ENCODE measurements at regions not wholly inside any gene's neighbourhood (a gene's known extent, or its start where the extent isn't known, plus 50 kb on each side); places are given as distances from the start of the nearest gene placed in this dataset.
"Not testable (repeated sequence)": the region's sequence is repeated elsewhere in the genome, so short reads cannot be mapped to it uniquely, and the experiment has no call there.

DNA sequence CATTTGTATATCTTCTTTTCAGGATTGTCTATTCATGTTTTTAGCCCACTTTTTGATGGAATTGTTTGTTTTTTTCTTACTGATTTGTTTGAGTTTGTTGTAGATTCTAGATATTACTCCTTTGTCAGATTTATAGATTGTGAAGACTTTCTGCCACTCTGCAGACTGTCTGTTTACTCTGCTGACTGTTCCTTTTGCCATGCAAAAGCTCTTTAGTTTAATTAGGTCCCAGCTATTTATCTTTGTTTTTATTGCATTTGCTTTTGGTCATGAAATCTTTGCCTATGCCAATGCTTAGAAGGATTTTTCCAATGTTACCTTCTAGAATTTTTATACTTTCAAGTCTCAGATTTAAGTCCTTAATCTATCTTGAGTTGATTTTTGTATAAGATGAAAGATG is 564.0 kb upstream of the NECTIN3 start:
- H3K79me2 ChIP-seq (ENCODE audit: control insufficient read depth, insufficient read depth, low read length); H3K4me3 ChIP-seq; FAIRE-seq; H3K4me1 ChIP-seq (ENCODE audit: control insufficient read depth, insufficient read depth, low read length); H3K27me3 ChIP-seq (replicated peaks in 1 of 2; ENCODE audit: control insufficient read depth in 2 of 2, insufficient read depth in 2 of 2, low read length in 1 of 2); SMC1A ChIA-PET (ENCODE audit: uncharacterized antibody, unreplicated experiment); in situ Hi-C loops (cut with MboI); H3K9ac ChIP-seq (ENCODE audit: control insufficient read depth, insufficient read depth, low read length); H2AFZ ChIP-seq (ENCODE audit: control insufficient read depth, low read depth, low read length); intact Hi-C loops (cut with micrococcal nuclease; ENCODE audit: unreplicated experiment); H4K20me1 ChIP-seq (ENCODE audit: control insufficient read depth, insufficient read depth); DNase-seq (ENCODE audit: low read depth, low spot score); H3K9me3 ChIP-seq (replicated peaks; ENCODE audit: control insufficient read depth, insufficient read depth, low read length); H3K36me3 ChIP-seq (ENCODE audit: control insufficient read depth in 2 of 2, insufficient read depth in 2 of 2, low read length in 1 of 2); ATAC-seq; CTCF ChIA-PET; H3K27ac ChIP-seq (ENCODE audit: control insufficient read depth, insufficient read depth); RAD21 ChIA-PET (ENCODE audit: unreplicated experiment); H3K4me2 ChIP-seq (ENCODE audit: control insufficient read depth, insufficient read depth); POLR2A ChIA-PET; BruUV-seq (replicated peaks): not testable (repeated sequence)

DNA sequence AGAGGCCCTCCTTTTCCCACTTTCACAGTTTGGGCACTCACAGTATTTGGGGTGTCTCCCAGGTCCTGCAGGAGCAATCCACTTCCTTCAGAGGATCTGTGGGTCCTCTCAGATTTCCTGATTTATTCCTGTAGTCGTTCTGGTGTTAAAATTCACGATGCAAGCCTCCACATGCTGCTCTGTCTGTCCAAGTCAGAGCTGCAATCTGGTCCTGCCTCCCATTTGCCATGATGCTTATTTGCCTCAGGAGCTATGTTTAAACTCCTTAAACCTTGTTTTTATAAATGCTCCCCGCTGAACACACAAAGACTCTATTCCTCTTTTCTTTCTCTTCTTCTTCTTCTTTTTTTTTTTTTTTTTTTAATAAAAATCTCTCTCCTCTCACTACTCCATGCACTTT is 558.7 kb upstream of the NECTIN3 start:
- H2AFZ ChIP-seq (ENCODE audit: control insufficient read depth, low read depth, low read length), result no peak overlapping the region
- no peaks in the 10 kb centered on the region for H3K27me3 ChIP-seq (replicated peaks in 1 of 2; ENCODE audit: control insufficient read depth in 2 of 2, insufficient read depth in 2 of 2, low read length in 1 of 2)
- WGBS (ENCODE audit: insufficient coverage, insufficient replicate concordance, low lambda C conversion rate, missing lambda C conversion rate), result 5% methylated on average over 3 of the region's 3 CpGs
- in situ Hi-C loops (cut with MboI), result no loop called here
- no peaks in the 10 kb centered on the region for H4K20me1 ChIP-seq (ENCODE audit: control insufficient read depth, insufficient read depth)
- no peak overlapping the region for H3K9ac ChIP-seq (ENCODE audit: control insufficient read depth, insufficient read depth, low read length)
- ChIA-PET SMC1A (ENCODE audit: uncharacterized antibody, unreplicated experiment) (no interaction called here), POLR2A (no interaction called here), RAD21 (ENCODE audit: unreplicated experiment) (interaction anchor here (0.6 kb wide), 1 partner anchor 235 kb away, joined by 3 read pairs; no protein-coding TSS in a partner anchor), CTCF (interaction anchor here (0.6 kb wide), 1 partner anchor 633 kb away, joined by 4 read pairs; no protein-coding TSS in a partner anchor)
- H3K4me2 ChIP-seq (ENCODE audit: control insufficient read depth, insufficient read depth), result no peak overlapping the region
- no peaks in the 10 kb centered on the region for H3K9me3 ChIP-seq (replicated peaks; ENCODE audit: control insufficient read depth, insufficient read depth, low read length)
- H3K4me1 ChIP-seq (ENCODE audit: control insufficient read depth, insufficient read depth, low read length), result no peaks in the 10 kb centered on the region
- FAIRE-seq, result no peak
- no peak for ATAC-seq
- no peaks in the 10 kb centered on the region for H3K36me3 ChIP-seq (ENCODE audit: control insufficient read depth in 2 of 2, insufficient read depth in 2 of 2, low read length in 1 of 2)
- no peak for TF ChIP-seq RAD21 (IDR thresholded peaks at IDR 0.05; ENCODE audit: insufficient read depth, low read depth, low read length)
- TF ChIP-seq, protein P1, sequence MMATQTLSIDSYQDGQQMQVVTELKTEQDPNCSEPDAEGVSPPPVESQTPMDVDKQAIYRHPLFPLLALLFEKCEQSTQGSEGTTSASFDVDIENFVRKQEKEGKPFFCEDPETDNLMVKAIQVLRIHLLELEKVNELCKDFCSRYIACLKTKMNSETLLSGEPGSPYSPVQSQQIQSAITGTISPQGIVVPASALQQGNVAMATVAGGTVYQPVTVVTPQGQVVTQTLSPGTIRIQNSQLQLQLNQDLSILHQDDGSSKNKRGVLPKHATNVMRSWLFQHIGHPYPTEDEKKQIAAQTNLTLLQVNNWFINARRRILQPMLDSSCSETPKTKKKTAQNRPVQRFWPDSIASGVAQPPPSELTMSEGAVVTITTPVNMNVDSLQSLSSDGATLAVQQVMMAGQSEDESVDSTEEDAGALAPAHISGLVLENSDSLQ (IDR thresholded peaks at IDR 0.05), result no peak
- no peak for TF ChIP-seq RB1 (IDR thresholded peaks at IDR 0.05; ENCODE audit: borderline replicate concordance)
- no peak for TF ChIP-seq NRF1 (conservative IDR thresholded peaks at IDR 0.05; ENCODE audit: low read depth, low read length)
- TF ChIP-seq, protein P2, sequence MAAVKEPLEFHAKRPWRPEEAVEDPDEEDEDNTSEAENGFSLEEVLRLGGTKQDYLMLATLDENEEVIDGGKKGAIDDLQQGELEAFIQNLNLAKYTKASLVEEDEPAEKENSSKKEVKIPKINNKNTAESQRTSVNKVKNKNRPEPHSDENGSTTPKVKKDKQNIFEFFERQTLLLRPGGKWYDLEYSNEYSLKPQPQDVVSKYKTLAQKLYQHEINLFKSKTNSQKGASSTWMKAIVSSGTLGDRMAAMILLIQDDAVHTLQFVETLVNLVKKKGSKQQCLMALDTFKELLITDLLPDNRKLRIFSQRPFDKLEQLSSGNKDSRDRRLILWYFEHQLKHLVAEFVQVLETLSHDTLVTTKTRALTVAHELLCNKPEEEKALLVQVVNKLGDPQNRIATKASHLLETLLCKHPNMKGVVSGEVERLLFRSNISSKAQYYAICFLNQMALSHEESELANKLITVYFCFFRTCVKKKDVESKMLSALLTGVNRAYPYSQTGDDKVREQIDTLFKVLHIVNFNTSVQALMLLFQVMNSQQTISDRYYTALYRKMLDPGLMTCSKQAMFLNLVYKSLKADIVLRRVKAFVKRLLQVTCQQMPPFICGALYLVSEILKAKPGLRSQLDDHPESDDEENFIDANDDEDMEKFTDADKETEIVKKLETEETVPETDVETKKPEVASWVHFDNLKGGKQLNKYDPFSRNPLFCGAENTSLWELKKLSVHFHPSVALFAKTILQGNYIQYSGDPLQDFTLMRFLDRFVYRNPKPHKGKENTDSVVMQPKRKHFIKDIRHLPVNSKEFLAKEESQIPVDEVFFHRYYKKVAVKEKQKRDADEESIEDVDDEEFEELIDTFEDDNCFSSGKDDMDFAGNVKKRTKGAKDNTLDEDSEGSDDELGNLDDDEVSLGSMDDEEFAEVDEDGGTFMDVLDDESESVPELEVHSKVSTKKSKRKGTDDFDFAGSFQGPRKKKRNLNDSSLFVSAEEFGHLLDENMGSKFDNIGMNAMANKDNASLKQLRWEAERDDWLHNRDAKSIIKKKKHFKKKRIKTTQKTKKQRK (IDR thresholded peaks at IDR 0.05; ENCODE audit: low read depth, low read length), result no peak
- TF ChIP-seq CEBPB (IDR thresholded peaks at IDR 0.05; ENCODE audit: borderline replicate concordance in 1 of 2, low read depth in 2 of 2, low read length in 2 of 2), result no peak
- no peak for TF ChIP-seq ATF7 (IDR thresholded peaks at IDR 0.05; ENCODE audit: low read depth)
- TF ChIP-seq CHD4 (IDR thresholded peaks at IDR 0.05), result no peak
- no peak for TF ChIP-seq NR2C2 (IDR thresholded peaks at IDR 0.05; ENCODE audit: borderline replicate concordance, control insufficient read depth, insufficient read length, low read depth)
- no peak for TF ChIP-seq CBFB (IDR thresholded peaks at IDR 0.05; ENCODE audit: low read depth)
- TF ChIP-seq TCF12 (IDR thresholded peaks at IDR 0.05; ENCODE audit: low read depth, low read length), result no peak
- TF ChIP-seq EED (IDR thresholded peaks at IDR 0.05; ENCODE audit: low read depth), result no peak
- no peak for TF ChIP-seq HDAC2 (IDR thresholded peaks at IDR 0.05)
- TF ChIP-seq SIX5 (IDR thresholded peaks at IDR 0.05; ENCODE audit: low read depth, low read length, severe bottlenecking), result no peak
- no peak for TF ChIP-seq MXI1 (IDR thresholded peaks at IDR 0.05; ENCODE audit: low read depth, low read length)
- no peak for TF ChIP-seq PAX5 (IDR thresholded peaks at IDR 0.05; ENCODE audit: borderline replicate concordance, low read depth, low read length)
- no peak overlapping the region for H3K27ac ChIP-seq (ENCODE audit: control insufficient read depth, insufficient read depth)
- no TSS peak for BruUV-seq (replicated peaks)
- intact Hi-C loops (cut with micrococcal nuclease; ENCODE audit: unreplicated experiment), result no loop called here
- H3K4me3 ChIP-seq, result no peak overlapping the region
- no peaks in the 10 kb centered on the region for H3K79me2 ChIP-seq (ENCODE audit: control insufficient read depth, insufficient read depth, low read length)
- DNase-seq (ENCODE audit: low read depth, low spot score), result no peak

All from GM12878 (cell line).